HL-60/S4 treated with phorbol 12-myristate 13-acetate at 8.2 ng/mL for 4 days and 3 days (cell line): ENCODE measurements at regions not wholly inside any gene's neighbourhood (a gene's known extent, or its start where the extent isn't known, plus 50 kb on each side); places are given as distances from the start of the nearest gene placed in this dataset.

Experiments
- in situ Hi-C: fragments of 300-500 bp; cut with MboI; formaldehyde crosslinking; loops from 2 replicates; pipeline ENCODE4 v1.15.0; 2022; ENCODE audit warnings: low sequenced_read_pairs

DNA sequence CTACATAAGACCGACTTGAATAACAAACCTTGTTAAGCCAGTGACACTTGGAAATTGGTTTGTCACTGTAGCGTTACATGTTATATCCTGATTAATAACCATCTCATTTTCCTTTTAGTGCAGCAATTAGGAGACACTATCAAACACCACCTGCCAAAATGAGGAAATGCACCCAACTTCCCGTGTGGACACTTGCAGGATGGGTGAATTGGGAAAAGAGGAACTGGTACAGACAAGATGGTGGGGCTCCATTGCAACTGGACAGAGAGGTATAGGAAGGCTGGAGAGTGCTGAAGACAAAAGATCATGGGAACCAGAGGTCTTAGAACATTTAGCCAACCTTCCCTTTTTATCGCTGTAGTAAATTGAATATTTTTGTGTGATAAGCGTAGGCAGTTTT, 816.3 kb upstream of the HS6ST1 start:
- in situ Hi-C loops: no loop called here

DNA sequence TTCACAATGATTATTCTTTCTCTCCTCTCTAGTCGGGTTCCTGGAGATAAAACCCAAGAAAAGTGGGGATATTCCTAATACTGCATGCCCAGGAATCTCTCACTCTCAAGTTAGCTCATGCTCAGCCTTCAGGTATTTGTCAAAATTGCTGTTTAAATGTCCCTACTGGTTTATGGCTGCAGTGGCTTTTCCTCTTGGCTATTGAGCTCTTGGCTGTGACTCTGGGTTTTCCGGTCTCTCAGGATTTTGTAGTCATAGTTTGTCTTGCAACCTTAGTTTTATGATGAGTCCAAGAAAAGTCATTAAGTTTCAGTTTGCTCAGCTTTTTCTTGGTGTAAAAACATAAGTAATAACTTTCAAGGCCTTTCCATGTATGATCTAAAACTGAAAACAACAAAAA, 820.7 kb upstream of the HS6ST1 start:
- in situ Hi-C loops: no loop called here

DNA sequence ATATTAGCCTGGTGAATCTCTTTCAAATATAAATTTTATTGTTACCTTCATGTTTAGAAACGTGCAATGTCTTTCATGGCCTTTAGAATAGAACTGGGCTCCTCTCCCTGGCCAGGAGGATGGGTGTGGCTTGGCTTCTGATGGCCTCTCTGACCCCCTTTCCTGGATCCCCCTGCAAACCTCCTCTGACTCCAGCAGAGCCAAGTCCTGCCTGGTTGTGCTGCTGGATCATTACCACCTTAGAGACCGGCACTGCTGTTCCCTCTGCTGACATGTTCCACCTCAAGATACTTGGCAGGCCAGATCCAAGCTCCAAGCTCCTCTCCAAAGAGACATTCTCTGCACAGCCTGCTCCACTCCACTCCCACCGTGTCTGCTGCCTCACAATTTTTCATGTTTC, 823.8 kb upstream of the HS6ST1 start:
- in situ Hi-C loops: no loop called here

DNA sequence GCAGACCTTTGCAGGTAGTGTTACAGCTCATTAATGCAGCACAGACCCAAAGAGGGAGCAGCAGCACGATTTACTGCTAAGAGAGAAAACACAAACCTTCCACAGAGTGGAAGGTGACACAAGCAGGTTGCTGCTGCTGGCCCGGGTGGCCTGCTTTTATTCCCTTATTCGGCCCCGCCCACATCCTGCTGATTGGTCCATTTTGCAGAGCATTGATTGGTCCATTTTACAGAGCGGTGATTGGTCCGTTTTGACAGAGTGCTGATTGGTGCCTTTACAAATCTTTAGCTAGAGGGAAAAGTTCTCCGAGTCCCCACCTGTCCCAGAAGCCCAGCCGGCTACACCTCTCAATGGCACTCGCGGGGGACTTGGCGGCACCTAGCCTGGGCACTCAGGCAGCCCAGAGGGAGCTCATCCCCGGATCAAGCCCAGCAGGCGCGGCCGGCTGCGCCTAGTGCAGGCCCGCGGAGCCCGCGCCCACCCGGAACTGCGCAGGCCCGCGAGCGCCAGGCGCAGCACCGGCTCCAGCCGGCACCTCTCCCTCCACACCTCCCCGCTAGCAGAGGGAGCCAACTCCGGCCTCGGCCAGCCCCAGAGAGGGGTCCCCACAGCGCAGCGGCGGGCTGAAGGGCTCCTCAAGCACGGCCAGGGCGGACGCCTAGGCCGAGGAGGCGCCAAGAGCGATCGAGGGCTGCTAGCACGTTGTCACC, 825.6 kb upstream of the HS6ST1 start:
- in situ Hi-C loops: no loop called here

DNA sequence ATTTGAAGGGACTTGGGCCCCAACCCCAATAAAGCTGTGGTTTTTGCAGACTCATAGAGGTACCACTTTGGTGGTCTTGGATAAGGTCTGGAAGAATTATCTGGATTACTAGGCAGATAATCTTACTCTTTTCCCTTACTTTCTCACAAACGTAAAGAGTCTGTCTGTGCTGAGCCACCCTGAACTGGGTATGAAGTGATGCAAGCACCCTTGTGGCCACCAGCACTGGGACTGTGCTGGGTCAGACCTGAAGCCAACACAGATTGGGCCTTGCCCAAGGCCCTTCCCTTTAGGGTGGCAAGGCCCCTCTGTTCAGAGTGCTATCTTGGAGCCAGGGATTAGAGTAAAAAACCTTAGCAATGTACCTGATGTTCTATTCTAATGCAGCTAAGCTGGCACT, 827.0 kb upstream of the RAB6C start:
- in situ Hi-C loops: no loop called here

DNA sequence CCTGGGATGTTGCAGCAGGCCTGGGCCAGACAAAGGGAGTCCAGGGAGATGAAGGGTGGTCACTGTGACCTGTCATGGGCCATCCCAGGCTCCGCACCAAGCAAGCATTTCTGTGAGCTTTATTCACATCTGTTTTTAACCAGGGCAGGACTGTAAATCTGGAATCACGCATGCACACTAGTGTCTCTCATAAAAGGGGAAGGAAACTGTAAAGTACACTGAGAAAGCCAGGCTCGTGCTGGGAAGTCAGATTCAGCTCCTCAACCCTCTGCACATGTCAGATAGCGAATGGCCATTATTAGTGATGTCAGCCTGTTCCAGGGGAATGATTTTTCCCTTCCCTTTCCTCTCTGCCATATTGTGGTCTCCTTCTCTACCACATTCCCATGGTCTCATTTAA, 818.6 kb upstream of the RAB6C start:
- in situ Hi-C loops: no loop called here

DNA sequence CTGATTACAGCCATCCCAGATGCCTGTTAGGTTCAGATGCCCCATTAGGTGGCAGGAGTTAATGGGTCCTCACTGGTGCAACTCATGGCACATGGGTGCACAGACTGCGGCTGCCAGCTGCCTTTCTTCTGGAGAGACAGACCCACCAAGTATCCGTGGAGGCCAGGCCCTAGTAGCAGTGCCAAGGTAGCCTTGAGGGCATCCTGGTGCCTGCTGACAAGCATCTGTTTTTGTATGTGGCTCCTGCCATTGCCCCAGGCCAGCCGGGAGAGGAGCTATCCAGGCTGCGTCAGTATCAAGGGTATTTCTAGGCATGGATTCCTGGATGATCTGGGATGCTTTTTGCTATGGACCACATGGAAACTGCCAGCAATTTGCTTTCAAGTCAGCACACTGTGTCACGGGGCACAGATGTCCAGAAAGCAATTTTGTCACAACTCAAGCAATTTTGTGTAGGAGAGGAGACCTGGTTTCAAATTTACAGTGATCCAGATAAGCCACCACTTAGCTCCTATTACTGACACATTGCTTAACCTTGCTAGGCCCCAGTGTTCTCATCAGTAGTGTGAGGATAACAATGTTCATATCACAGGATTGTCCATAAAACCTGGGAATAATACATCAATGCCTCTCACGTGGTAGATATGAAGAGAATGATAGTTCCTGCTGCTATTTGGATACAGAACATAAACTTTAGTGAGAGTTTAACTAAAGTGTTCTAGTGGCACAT, 815.1 kb upstream of the RAB6C start:
- in situ Hi-C loops: no loop called here

DNA sequence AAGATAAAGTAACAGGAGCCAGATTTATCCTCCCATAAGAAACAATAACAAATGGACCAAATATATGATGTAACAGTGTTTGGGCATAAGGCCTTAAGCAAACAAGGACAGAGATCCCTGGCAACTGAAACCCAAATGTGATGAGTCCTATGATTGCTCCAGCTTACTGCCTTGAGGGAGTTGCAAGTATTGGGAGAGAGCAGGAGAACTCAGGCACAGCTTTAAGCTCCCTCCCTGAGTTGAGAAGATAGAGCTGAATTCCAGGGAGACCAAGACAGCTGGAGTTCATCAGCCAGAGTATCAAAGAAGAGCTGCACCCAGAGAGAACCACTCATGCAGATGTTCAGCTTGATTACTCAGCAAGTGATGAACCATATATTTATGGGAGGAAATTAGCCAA, 814.5 kb upstream of the RAB6C start:
- in situ Hi-C loops: no loop called here

DNA sequence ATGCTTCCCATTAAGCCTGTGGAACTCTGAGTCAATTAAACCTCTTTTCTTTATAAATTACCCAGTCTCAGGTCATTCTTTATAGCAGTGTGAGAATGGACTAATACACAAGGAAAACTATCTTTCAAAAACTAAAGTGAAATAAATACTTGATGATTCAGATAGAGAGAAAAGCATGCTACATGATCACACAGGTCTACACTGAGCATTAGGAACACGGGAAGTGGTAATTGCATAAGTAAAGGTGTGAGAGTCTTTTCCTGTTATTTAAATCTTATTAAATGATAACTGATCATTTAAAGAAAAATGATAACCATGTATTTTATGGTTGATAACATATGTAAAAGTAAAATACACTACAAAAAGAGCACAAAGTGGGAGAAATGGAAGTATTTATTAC, 812.0 kb upstream of the RAB6C start:
- in situ Hi-C loops: no loop called here

DNA sequence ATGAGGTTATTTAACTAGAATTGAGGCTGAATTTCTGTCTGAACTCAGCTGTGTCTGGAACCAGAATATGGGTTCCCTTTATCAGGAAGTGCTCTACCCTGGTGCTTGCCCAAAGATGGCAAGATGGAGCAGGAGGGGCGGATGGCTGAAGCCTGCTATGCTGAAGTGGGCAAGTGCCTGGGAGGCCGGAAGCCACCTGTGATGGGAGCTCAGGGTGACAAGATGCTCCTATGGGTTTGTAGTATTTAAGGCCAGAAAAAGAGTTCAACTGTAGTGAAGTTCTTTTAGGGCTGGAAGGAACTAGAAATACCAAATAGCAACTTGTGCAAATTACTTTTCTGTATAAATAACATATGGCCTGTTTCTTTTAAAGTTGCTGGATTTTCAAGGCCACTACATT, 808.9 kb upstream of the RAB6C start:
- in situ Hi-C loops: no loop called here

DNA sequence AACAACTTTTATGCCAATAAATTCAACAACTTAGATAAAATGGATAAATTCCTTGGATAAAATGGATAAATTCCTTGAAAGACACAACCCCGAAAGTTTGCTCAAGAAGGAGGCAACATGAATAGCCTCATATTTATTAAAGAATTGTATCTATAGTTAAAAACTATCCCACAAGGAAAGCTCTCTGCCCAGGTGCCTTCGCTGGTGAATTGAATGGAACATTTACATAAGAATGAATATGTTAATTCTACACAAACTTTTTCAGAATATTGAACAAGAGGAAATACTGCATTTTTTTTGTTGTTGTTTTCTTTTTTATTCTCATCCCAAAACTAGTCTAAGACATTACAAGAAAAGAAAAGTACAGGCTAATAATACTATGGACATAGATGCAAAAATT, 805.3 kb upstream of the RAB6C start:
- in situ Hi-C loops: no loop called here

DNA sequence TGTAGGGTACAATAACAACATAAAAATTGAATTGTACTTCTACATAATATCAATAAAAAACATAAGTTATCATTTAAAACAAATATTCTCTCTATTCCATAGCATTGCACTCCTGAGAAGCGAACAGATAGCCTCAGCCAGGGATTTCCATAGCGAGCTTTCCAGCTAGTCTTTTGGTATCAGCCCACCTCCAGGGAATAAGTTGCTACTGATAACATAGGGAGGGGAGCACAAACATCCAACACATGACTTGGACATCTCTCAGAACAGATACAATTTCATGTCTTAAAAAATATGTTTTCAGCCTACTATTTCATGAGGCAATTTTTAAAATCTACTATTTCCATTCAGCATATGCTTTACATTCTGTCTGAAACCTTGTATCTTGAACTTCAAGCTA, 804.4 kb upstream of the RAB6C start:
- in situ Hi-C loops: no loop called here

DNA sequence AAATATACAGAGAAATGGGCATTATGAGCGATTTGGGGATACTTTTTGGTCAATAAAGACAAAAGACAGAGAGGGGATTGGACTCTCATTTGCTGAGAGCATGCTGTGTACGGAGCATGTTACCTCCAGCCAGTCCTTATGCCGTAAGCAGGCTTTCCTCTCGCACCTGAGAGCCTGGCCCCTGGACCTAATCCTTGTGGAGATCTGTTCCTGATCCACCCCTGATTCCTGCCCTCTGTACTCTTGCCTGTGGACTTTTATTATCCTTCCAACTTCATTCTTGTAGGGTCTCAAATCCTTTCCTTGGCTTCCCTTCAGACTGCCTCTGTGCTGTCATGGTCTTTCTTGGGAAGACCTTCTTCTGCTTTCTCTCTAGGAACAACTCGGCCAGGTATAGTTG, 803.1 kb upstream of the RAB6C start:
- in situ Hi-C loops: no loop called here

DNA sequence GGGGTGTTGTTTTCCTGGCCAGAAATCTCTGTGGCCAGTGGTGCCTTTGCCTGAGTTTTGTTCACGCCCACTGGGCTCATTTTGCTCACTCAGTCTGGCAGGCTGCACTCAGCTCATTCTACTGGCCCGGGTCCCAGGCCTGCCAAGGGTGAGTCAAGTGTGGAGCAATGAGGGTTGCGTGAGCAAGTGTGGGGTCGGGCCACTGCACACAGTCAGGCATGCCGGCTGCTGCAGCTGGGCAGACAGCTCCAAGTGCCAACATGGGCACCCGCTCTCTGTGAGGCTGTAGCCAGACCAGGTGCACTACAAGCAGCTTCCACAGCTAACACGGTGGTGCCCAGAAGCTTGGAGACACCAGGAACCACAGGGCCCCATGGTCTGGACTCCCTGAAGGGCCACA, 801.1 kb upstream of the RAB6C start:
- in situ Hi-C loops: no loop called here

DNA sequence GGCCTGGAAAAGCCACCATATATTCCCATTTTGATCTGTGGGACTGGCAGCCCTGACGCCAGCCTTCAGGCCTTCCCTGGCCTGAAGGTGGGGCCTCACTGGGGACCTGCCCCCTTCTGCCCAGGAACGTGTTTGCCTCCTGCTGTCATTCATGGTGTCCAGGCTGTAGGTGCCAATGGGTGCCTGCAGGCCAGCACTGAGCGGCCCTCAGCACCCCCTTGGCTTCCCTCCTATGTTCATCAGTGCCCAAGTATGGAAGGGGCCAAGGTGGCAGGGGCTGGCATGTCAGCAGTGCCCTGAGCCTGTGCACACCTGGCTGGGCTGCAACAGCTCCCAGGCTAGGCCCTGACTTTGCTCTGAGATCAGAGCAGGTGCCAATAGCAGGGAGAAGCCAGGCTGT, 800.3 kb upstream of the RAB6C start:
- in situ Hi-C loops: no loop called here

DNA sequence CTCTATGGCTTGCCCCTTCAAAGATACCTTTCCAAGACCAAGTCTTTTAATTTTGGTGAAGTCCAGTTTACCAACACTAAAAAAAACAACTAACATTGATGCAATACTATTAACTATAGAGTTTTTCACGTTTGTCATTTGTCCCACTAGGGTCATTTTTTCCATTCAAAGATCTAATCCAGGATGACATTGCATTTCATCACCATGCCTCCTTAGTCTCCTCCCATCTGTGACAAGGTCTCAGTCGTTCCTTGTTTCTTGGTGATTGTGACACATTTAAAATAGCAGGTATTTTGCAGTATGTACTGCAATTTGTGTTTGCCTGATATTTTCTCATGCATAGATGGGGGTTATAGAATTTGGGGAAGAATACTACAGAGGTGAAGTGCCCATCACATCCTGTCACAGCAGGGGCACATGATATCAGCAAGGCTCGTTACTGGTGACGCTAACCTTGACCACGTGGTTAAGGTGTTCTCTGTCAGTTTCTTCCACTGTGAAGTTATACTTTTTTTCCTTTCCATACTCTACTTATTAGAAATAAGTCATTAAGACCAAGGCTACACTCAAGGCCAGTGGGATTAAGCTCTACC, 799.2 kb upstream of the RAB6C start:
- in situ Hi-C loops: no loop called here

DNA sequence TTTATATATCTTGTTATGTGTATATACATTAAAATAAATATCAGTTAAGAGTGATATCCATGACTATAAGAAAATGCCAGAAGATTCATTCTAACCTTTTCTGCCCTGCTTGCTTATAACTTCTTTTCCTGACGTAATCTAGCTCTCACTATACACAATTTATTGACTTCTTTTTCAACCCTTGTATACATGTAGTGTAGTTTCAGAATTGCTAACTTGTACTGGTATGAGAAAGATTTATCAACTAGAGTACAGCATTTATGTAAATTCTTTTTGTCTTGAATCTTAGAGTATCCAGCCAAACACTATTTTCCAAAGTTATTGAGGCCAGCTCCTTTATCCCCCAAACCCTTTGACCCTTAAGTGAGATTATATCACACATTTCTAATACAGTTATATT, 798.0 kb upstream of the RAB6C start:
- in situ Hi-C loops: no loop called here

DNA sequence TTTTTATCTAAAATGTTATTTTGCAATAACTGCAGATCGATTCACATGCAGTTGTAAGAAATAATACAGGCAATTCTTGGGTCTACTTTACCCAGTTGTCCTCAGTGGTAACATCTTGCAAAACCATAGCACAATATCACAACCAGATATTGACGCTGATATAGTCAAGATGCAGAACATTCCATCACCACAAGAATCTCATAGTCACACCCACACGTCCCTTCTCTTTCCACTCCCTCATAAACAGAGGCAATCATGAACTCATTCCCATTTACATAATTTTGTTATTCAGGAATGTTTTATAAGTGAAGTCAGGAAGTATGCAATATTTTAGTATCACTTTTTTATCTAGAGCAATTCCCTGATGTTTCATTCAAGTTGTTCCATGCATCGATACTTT, 797.5 kb upstream of the RAB6C start:
- in situ Hi-C loops: no loop called here

DNA sequence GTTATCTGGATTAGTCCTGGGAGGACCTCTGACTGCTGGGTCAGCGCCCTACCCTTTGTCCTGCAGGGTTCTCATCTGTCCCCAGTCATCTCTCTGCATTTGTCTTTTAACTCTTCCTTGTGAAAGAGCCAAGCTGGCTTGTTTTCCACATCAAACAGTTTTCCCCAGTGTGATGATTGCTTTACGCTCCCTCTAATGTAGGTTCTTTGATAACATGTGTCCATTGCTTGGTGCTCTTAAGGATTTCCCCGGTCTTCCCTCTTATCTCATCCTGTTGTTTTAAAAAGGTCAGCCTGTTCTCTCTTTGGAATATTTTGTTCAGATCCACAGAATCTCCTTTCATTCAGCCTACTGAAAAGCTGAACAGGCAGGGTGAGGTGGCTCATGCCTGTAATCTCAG, 792.1 kb upstream of the RAB6C start:
- in situ Hi-C loops: no loop called here

DNA sequence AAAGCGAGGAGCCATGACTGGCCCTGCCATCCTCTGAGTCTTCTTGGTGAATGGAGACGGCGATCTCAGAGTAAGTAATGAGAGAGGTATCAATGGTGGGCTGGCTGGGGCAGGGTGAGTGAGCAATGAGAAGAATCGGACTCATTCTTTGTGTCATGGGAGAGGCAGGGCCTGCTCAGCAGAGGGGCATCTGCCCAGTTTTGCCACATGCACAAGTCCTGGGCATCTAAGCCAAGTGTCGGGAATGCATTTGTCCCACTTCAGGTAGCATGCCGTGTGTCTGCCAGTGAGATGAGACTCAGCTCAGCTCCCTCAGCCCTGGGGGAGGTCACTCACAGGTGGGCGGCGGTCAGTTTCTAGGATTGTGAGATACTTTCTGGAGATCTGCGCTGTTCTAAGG, 791.0 kb upstream of the RAB6C start:
- in situ Hi-C loops: no loop called here

DNA sequence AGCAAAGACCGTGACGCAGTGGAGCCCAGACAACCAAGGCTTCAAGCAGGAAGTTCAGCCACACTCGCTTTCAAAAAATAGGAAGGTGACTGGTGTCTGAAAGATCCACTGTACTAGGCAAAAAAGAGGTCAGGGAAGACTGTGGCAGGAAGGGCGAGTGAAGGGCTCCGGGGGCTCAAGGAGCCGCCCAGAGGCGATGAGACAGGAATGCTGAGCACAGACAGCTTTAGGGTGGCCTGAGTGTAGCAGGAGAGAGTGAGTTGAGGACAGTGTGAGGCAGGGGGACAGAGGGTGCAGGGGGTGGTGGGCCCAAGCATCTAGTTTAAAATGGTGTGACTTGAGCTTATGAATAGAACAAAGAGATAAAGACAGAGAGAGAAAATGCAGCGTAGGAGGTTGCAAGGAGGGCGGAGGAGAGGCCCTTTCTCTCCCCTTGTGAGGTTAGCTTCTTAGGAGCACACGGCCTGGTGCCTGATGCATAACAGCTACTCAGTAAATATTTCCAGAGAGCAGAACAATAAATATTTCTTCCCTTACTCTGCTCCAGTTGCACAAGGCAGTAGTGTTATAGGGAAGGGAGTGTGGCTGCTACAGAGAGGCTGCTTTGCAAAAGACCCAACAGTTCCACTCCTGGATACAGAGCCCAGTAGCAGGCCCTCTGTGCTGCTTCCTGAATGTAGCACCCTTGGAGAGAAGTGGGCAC, 789.7 kb upstream of the RAB6C start:
- in situ Hi-C loops: no loop called here

DNA sequence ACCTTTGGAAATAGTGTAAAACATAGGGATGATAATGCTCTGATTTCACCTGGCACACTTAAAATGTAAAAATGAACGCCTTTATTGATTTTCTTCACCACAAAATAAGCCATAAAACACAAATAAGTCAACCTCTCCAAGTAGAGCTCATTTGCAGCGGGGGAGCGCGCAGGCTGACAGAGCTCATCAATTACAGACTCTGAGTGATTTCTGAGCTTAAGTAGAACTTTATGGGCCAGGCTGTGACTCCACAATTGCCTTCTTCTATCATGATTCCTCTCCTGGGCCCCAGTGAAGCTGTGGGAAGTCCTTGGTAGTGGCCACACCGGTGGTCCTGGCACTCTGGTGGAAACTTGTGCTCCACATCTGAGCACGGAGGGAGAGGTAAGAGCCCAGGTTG, 789.0 kb upstream of the RAB6C start:
- in situ Hi-C loops: no loop called here
